ENCODE measurements at regions not wholly inside any gene's neighbourhood (a gene's known extent, or its start where the extent isn't known, plus 50 kb on each side); places are given as distances from the start of the nearest gene placed in this dataset.

GRCh38 chr2:20541294-20541640, 94.4 kb downstream of the RHOB start:
- no peak for DNase-seq

GRCh38 chr2:20541651-20542050, 94.8 kb downstream of the RHOB start:
- no peak for DNase-seq

- DNase-seq = no peak
Measured at GRCh38 chr2:20542269-20542668, 95.4 kb downstream of the RHOB start.

- no peak for DNase-seq
Measured at GRCh38 chr2:20542746-20543468, 96.0 kb downstream of the RHOB start.

- no peak for DNase-seq
Measured at GRCh38 chr2:20543469-20544152, 96.7 kb downstream of the RHOB start.

GRCh38 chr2:20544153-20544747, 97.4 kb downstream of the RHOB start:
- no peak for DNase-seq

- no peak for DNase-seq
Measured at GRCh38 chr2:20549144-20549543, 101.8 kb downstream of the HS1BP3 start.

- DNase-seq = no peak
Measured at GRCh38 chr2:20549691-20550348, 101.1 kb downstream of the HS1BP3 start.

GRCh38 chr2:20551260-20551944, 99.5 kb downstream of the HS1BP3 start:
- DNase-seq = no peak

GRCh38 chr2:20551945-20552328, 99.0 kb downstream of the HS1BP3 start:
- no peak for DNase-seq

- DNase-seq = no peak
Measured at GRCh38 chr2:20552847-20553246, 98.1 kb downstream of the HS1BP3 start.

- DNase-seq = no peak
Measured at GRCh38 chr2:20553580-20553979, 97.3 kb downstream of the HS1BP3 start.

GRCh38 chr2:20555954-20556353, 94.9 kb downstream of the HS1BP3 start:
- no peak for DNase-seq

GRCh38 chr2:20556756-20557155, 94.1 kb downstream of the HS1BP3 start:
- DNase-seq = no peak

- DNase-seq = no peak
Measured at GRCh38 chr2:20557226-20557625, 93.7 kb downstream of the HS1BP3 start.

GRCh38 chr2:20557635-20558034, 93.3 kb downstream of the HS1BP3 start:
- DNase-seq = no peak

GRCh38 chr2:20558391-20559150, 92.3 kb downstream of the HS1BP3 start:
- no peak for DNase-seq

GRCh38 chr2:20559277-20559676, 91.6 kb downstream of the HS1BP3 start:
- DNase-seq = no peak

GRCh38 chr2:20560011-20560410, 90.9 kb downstream of the HS1BP3 start:
- DNase-seq = no peak

GRCh38 chr2:20560891-20561636, 89.8 kb downstream of the HS1BP3 start:
- DNase-seq = no peak

GRCh38 chr2:20561637-20562454, 89.1 kb downstream of the HS1BP3 start:
- DNase-seq = no peak

Measured in Kasumi-1 (cell line).